ENCODE measurements at regions not wholly inside any gene's neighbourhood (a gene's known extent, or its start where the extent isn't known, plus 50 kb on each side); places are given as distances from the start of the nearest gene placed in this dataset.
"Not testable (repeated sequence)": the region's sequence is repeated elsewhere in the genome, so short reads cannot be mapped to it uniquely, and the experiment has no call there.

DNA sequence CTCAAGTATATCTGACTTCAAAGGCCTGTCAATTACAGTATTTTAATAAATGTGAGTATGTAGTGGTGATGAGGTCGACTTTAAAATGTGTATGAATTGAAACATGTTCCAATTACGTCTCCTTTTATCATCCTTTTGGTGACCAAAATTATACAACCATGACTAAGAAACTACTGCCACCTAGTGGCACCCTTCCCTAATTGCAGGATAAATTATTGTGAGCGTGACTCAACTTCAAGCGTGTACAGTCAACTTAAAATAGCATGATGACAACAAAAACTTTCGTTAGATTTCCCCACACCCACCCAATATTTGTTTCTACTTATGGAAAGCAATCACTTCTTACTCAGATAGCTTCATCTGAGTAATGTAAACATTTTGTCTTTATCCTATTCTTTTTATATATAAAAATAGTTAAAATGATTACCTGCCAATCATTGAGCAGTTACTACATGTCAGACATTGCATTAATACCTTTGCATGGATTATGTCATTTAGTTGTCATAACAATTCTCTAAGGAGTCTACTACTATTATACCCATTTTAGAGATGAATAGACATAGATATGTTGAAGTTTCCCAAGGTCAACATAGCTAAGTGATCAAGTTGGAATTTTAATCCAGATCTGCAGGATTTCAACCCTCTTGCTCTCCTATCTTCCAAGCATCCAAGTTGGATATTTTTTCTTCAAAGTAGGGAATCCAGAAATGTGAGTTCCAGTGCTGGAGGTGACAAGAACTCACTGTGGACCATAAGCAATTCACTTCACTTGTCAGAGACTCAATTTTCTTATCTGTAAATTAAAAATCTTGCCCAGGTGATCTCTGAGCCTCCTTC is 106.0 kb downstream of the MEX3B start:
- peak; percentile 16 for DNase-seq (ENCODE audit: low spot score)

DNA sequence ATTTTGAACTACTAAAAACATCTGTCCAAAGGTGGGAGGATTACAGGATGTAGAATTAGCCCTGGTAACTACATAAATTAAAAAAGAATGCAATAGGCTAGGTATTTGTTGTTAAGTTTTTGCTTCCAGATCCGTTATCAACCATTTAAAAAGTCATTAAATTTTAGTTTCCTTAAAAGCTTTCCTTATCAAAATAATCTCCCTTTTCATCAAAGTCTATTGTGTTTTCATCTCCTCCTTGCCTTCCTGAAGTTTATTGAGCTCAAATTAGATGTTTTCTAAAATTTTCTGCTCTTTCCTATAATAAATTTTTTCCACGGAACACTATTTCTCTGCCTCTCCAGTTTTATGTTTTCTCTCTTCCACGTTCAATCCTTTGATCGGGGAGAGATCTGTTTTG is 108.6 kb downstream of the MEX3B start:
- no peak for DNase-seq (ENCODE audit: low spot score)

DNA sequence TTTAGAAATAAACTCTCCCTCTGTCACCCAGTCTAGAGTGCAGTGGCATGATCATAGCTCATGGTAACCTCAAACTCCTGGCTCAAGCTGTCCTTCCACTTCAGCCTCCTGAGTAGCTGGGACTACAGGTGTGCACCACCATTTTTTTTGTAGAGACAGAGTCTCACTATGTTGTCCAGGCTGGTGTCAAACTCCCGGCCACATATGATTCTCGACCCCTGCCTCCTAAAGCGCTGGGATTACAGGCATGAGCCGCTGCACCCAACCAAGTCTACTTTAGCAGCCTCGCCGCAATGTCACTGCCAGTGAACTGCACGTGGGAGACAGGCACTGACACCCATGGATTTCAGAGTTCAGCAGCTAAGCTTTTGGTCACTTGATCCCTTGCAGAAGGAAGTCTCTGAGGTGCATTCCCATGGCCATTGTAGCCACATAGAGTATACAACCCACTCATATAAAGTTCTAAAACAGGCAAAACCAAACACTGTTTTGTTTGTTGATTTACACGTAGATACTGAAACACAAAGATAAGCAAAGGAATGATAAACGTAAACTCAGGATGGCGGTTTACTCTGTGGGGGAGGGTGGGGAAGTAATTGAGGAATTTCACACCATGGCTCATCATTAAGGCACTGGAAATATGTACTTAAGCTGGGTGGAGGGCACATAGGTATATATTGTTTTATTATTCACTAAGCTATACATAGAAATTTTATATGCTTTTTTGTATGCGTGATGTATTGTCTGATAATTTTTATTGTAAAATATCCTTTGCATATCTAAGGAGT is 115.0 kb downstream of the MEX3B start:
- DNase-seq (ENCODE audit: low spot score): no peak

DNA sequence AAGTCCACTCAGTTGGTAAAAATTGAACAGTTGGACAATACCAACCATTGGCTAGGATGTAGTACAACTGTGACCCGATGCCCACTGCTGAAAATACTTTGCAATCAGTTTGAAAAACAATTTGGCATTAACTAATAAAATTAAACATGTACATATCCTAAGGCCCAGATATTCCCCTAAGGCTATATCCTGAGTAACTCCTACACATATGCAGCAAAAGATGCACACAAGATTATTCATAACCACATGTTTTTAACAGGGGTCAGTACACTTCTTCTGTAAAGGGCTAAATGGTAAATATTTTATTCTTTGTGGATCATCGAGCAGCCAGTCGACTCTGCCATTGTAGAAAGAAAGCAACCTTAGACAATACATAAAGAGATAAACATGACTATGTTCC is 116.3 kb downstream of the MEX3B start:
- DNase-seq (ENCODE audit: low spot score): no peak

DNA sequence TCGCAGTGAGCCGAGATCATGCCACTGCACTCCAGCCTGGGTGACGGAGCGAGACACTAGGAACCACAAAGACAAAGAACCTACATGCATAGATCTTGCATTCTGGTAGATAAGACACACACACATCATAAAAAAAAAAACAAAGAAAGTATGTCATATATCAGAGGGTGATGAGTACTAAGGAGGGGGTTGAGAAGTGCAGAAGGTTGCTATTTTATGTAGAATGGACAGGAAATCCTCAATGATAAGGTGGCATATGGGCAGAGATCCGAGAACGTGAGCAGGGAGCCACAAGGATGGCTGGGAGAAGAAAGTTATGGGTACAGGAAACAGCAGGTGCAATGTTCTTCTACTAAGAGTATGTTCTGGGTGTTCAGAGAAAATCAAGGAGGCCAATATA is 118.8 kb downstream of the MEX3B start:
- no peak for DNase-seq (ENCODE audit: low spot score)

DNA sequence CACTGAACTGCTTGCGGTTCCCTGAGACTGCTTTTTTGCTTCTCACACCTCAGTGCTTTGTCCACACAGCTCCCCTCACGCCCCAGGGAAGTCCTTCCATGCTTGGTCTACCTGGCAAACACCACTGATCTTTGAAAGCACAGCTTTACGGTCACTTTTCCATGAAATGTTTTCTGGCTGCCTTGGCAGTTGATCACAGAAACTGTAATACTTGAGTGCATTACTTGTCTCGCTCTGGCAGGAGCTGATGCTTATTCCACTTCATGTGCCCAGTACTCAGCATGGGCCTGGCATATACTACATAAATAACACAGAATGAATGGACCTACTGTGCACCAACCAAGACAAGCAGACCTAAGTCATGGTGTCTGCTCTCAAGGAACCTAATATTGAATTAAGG is 121.1 kb downstream of the MEX3B start:
- DNase-seq (ENCODE audit: low spot score): no peak

DNA sequence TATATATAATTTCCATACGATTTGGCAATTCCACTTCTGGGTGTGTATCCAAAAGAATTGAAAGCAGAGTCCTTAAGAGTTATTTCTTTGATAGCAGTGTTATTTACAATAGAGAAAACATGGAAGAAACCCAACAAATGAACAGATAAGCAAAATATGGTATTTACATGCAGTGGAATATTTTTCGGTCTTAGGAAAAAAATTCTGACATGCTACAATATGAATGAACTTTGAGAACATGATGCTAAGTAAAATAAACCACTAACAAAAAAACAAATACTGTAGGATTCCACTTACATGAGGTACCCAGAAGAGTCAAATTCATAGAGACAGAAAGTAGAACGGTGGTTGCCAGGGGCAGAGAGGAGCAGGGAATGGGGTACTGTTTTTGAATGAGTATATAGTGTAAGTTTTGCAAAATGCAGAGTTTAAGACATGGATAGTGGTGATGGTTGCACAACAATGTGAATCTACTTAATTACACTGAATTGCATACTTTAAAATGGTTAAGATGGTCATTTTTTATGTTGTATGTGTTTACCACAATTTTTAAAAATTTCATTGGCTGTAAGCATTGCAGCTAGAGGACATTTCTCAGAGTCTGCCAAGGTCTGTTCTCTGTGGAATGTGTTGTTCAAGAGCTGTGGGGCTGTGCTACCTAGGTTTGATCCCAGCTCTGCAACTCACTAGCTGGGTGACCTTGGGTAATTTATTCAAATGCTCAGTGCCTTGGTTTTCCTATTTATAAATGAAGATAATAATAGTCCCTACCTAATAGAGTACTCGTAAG is 122.1 kb downstream of the MEX3B start:
- no peak for DNase-seq (ENCODE audit: low spot score)

DNA sequence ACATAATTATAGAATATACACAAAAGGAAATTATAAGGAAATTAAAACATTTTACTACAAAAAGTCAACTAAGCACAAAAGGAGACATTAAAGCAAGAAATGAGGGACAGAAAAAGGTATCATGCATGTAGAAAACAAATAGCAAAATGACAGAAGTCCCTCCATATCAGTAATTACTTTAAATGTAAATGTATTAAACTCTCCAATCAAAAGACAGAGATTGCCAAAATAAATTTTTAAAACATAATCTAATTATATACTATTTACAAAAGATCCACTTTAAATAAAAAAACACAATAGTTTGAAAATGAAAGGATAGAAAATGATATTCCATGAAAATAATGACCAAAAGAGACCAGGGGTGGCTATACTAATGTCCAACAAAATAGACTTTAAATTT is 123.7 kb downstream of the MEX3B start:
- DNase-seq (ENCODE audit: low spot score): no peak

DNA sequence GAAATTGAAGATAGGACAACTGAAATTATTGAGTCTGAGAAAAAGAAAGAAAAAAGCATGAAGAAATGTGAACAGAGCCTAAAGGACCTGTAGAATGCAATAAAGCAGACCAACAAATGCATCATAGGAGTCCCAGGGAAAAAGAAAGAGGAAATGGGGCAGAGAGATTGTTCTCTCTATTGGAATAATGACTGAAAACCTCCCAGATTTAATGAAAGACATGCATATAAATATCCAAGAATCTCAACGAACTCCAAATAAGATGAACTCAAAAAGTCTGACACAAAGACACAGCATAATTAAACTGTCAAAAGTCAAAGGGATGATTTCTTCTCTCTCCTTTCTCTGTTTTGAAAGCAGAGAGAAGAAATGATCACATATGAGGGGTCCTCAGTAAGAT is 124.7 kb downstream of the MEX3B start:
- DNase-seq (ENCODE audit: low spot score): no peak

DNA sequence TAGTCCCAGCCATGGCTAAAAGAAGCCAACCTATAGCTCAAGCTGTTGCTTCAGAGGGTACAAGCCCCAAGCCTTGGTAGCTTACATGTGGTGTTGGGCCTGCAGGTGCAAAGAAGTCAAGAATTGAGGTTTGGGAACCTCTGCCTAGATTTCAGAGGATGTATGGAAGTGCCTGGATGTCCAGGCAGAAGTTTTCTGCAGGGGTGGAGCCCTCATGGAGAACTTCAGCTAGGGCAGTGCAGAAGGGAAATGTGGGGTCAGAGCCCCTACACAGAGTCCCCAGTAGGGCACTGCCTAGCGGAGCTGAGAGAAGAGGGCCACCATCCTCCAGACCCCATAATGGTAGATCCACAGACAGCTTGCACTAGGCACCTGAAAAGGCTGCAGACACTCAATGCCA is 127.1 kb downstream of the MEX3B start:
- DNase-seq (ENCODE audit: low spot score): not testable (repeated sequence)

DNA sequence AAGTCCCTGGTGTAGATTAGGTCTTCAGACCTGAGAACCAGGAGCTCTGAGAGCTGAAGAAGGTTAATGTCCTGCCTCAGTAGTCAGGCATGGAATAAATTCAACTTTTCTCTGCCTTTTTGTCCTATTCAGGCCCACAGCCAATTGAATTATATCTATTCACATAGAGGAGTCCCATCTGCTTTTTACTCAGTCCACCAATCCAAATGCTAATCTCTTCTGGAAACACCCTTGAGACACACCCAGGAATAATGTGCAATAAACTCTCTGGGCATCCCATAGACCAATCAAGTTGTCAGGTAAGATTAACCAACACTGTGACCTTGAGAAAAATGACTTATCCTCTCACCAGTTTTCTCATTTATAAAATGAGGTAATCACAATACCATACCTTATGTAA is 129.4 kb downstream of the MEX3B start:
- no peak for DNase-seq (ENCODE audit: low spot score)

DNA sequence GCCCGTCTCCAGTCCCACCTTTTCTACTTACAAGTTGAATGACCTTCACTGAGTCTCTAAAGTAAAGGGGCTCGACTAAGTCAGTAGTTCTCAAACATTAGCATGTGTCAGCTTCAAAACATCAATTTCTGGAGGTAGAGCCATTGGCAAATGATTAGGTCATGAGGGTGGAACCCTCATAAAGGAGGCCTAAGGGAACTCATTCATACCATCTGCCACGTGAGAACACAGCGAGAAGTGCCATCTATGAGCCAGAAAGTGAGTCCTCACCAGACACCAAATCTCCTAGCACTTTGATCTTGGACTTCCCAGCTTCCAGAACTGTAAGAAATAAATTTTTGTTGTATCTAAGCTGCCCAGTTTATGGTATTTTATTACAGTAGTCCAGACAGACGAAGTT is 129.8 kb downstream of the MEX3B start:
- DNase-seq (ENCODE audit: low spot score): no peak

DNA sequence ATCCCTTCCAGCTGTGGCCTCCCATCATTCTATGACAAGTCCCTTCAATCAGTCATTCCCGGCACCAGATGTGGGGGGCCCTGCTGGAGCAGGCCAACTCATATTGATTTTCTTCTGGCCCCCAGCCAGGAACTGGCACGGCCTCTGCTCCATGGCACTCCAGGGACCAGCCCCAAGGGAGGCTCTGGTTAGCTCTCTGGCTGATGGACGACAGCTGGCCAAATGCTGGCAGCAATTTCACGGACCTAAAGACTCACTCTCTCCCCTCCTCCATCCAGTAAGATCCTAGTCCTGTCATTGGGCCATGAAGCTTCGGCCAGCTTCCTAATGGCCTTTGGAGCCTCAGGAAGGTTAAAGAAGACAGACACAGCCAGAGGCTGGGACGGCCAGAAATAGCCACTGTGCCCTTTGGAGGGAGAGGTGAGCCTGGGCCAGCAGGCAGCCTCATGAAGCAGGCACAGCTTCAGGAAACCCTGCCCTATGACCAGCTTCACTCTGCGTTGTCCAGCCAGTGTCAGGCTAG is 131.0 kb downstream of the MEX3B start:
- DNase-seq (ENCODE audit: low spot score): no peak

DNA sequence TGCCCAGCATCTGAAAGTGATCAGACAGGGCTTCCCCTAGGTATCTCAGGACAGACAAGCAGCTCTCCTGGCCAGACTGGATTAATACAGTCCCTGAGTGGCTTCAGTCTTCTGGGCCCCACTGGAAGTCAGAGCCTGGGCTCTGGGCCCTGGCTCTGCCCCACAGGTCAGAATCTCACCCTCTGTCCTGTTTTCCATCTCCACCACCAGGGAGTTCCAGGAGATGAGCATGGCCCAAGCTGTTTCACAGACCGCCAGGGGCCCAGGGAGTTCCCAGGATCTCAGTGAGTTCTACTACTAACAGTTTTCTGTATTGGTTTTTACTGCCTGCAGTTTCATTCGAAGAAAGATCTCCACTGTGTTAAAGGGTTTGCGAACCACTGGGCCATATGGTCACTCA is 131.5 kb downstream of the MEX3B start:
- DNase-seq (ENCODE audit: low spot score): no peak

DNA sequence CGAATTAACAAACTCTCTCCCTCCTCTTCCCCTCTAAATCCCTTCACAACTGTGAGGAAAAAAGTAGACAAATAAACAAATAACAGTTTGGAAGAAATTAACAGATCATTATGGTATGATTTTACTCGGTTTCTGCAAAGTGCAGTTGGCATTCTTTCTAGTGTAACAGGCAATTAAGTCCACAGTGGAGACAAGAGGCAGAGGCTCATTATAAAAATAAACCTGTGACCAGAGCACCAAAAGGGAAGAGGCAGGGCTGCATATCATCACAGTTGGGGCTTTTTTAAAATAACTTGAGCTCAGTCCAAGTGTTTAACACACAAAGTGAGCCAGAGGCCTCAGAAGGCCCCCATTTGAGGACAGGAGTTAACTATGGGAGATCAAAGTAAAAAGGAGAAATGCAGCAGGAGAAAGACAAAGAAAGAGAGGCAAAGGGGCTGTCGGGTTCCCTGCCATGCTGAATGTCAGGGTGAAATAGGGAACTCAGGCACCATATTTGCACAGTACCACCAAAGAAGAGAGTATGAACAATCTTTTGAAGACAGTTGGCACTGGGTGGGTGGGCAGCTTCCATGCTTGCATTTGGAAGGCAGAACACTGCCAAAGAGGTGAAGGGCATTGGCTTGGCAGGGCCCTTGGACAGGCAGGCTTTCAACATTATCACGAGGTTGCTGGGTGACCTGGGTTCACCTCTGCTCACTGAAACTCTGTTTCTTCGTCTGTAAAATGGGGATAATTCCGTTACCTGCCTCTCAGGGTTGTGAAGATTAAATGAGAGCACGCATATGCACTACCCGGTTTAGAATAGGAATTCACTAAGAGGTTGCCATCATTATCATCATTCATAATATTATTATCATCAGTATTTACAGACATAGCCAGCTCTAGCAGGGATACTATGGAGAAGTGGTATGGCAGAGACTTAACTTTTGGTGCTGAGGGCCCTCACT is 134.5 kb downstream of the MEX3B start:
- no peak for DNase-seq (ENCODE audit: low spot score)

DNA sequence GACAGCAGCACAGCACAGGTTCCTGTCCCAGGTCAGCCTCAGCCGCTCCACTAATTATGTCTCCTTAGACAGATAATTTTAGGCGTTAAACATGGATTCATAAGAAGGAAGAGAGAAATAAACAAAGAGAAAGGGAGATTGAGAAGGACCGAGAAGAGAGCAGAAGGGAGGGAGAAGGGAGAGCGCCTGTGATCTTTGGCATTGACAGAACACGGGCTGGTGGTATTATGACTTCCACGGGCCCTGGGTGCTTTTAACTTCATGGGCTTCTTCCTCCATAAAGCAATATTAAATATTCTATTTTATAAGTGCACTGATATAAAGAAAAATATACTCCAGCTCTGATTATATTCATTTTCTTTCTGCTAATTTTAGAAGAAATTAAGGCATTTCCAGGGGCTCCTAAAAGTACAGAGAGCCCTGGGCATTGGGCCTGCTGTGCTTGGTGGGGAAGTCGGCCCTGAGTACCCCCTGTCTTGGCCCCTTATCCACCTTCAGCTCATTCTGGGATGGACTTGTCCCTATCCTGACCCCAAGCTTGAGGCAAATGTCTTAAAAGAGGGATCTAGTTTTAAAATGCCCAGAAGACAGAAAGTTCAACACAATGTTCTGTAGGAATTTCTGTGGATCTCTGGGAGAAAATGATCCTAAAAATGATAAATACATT is 135.3 kb downstream of the MEX3B start:
- DNase-seq (ENCODE audit: low spot score): no peak

DNA sequence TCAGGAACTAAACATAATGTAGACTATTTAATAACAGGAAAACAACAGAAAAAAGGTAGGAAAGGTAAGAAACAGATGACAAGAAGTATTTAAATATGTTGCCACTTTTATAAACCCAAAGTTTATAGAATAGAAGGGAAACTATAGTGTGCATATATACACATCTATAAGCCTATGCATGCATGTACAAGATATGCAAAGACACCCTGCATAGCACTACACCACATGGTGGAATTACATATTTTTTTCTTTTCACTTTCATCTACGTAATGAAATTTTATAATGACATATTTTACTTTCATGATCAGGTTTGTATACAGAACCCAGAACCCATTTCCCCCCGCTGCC is 136.8 kb downstream of the MEX3B start:
- DNase-seq (ENCODE audit: low spot score): no peak

DNA sequence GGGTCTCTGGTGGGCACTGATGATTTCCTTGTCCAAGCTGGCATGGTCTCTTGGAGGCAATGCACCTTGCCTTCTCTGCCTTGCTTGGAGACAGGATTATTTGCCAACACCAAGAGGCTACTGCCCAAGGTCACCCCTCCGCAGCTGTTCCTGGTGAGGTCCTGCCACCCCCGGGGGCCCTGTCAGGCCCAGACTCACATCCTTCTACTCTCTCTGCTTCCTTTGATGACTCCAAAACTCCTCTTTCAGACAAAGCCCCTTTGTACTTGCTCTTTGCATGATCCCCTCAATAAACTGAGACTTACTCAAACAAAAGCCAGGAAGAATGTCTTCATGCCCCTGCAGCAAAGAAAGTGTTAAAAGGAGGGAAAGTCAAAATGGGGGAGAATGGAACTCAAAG is 137.7 kb downstream of the MEX3B start:
- DNase-seq (ENCODE audit: low spot score): no peak

DNA sequence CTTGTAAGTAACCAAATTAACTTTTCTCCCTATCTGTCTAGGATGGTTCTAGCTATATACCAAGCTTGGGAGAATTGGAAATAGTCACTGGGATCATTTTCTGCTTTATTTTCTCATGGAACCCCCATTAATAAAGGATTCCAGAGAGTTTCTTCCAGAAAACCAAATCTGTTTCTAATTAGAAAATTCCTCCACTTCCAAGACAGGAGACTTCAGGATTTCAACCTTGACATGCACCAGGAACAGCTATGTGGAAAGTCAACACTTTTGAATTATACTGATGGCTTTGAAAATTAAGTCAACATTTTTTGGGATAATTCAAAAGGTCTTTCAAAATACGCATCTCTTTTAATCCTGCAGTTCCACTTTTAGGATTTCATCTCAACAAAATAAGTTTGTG is 138.3 kb downstream of the MEX3B start:
- no peak for DNase-seq (ENCODE audit: low spot score)

DNA sequence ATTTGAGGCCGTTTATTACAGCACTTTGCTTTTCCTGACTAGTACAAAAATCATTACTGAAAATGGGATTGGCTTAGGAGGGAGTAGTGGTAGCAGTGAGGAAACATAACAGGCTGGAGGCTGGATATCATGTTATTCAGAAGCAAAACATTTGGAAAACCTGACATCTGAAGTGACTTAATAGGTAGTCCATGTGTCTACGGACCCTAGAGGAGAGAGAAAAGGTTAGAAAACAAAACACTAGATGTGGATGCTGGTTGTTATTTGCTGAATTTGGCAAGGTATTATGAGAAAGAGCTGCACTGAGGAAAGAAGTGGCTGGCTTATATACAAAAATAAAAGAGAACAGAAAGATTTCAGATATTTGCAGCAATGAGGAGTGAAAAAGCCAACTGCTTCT is 139.9 kb downstream of the MEX3B start:
- DNase-seq (ENCODE audit: low spot score): no peak

DNA sequence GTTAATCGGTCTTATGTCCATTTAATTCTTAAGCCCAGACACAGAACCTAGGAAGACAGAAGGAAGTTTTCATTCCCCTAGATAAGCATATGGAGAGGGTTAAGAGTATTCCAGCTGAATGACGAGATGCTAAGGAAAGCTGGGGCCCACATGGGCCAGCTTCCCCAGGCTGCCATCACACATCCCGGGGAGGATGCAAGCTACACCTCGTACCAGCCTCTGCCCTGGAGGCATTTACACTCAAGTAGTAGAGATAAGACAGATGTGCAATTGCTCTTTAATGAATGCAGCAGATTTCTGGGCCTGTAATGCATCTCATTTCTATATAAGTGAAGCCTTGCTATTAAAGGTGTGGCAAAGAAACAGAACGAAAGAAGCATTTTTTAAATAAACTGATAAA is 144.5 kb downstream of the MEX3B start:
- DNase-seq (ENCODE audit: low spot score): no peak
